ENCODE measurements at regions not wholly inside any gene's neighbourhood (a gene's known extent, or its start where the extent isn't known, plus 50 kb on each side); places are given as distances from the start of the nearest gene placed in this dataset.
"Not testable (repeated sequence)": the region's sequence is repeated elsewhere in the genome, so short reads cannot be mapped to it uniquely, and the experiment has no call there.

GRCh38 chr5:171724468-171725204, 61.0 kb upstream of the SMIM23 start:
- DNase-seq = no peak

- no peak for DNase-seq
Measured at GRCh38 chr5:171725205-171725601, 60.4 kb upstream of the SMIM23 start.

- DNase-seq = not testable (repeated sequence)
Measured at GRCh38 chr5:171726819-171727218, 58.8 kb upstream of the SMIM23 start.

GRCh38 chr5:171728686-171729085, 56.9 kb upstream of the SMIM23 start:
- DNase-seq = no peak

Data from NCI-H226 (cell line).